SK-N-SH (cell line): ENCODE measurements at regions not wholly inside any gene's neighbourhood (a gene's known extent, or its start where the extent isn't known, plus 50 kb on each side); places are given as distances from the start of the nearest gene placed in this dataset.

Source experiments
- CTCF ChIP-seq: fragments of 200-600 bp; sonication (generic); IDR thresholded peaks from 2 replicates; pipeline ENCODE4 v1.6.1; 2017; ENCODE audit warnings: antibody characterized with exemption, mild to moderate bottlenecking, moderate library complexity
- RFX5 ChIP-seq: IDR thresholded peaks from 2 replicates; pipeline ENCODE4 v1.6.1; 2012; ENCODE audit warnings: mild to moderate bottlenecking, improper control_type of control experiment, low read length

DNA sequence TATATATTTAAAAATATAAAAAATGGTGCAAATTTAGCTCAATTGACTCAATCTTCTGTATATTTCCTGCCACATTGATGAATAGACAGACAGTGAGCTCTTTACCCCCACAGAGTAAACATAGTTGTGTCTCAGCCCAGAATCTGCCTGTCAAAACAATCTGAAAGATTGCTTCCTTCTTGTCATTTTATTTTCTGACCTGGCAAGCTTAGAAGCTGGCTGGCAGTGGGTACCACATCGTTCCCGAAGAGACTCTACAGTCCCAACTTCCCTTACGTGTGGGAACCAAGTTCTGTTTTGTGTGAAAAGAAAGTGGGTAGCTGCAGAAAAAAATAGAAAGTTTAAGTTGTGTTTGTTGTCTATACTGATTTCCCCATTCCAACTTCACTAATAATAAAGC, 629.3 kb upstream of the NEGR1 start:
- TF ChIP-seq CTCF: no peak
- no peak for TF ChIP-seq RFX5
